SKM-1 (cell line): ENCODE measurements at regions not wholly inside any gene's neighbourhood (a gene's known extent, or its start where the extent isn't known, plus 50 kb on each side); places are given as distances from the start of the nearest gene placed in this dataset.
"Not testable (repeated sequence)": the region's sequence is repeated elsewhere in the genome, so short reads cannot be mapped to it uniquely, and the experiment has no call there.

Source experiments
- DNase-seq: peaks from one replicate; lab custom pipeline; 2025; ENCODE audit not compliant: unreplicated experiment; lab: John Stamatoyannopoulos, UW

DNA sequence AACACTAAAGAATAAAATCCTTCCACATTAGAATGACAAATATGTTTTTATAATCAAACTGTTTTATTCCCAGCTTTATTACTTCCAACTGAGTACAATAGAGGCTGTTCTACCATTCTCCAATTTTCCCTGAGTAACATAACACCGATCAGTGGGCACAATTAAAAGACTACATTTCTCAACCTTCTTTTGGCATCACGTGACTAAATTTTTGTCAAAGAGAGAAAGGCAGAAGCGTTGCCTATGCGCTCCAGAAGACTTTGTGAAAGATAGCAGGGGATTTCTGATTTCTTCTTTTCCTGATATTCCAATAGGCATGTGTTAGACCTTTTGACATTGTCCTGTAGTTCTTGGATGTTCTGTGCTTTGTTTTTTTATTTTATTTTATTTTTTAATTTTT lies 1705.6 kb upstream of the PCDH7 start:
- DNase-seq: no peak

- no peak for DNase-seq
These were observed 1686.5 kb upstream of the PCDH7 start for GRCh38 chr4:29033703-29034102.

DNA sequence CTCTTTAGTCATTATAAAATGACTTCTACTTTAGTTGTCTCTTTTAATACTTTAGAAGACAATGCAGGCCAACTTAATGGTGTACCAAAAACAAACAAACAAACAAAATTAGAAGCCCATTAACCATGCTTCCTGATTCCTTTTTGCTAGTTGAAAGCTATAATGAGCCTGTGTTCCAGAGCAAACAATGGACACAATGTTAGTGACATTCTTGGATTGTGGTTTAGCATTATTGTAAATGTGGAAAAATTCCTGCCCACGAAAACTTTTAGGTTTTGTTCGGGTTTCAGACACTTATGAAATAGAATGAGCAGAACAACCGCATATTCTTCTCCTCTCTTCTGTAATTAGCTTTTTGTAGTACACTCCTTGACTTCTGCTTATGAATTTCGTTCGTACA lies 1682.7 kb upstream of the PCDH7 start:
- no peak for DNase-seq

DNA sequence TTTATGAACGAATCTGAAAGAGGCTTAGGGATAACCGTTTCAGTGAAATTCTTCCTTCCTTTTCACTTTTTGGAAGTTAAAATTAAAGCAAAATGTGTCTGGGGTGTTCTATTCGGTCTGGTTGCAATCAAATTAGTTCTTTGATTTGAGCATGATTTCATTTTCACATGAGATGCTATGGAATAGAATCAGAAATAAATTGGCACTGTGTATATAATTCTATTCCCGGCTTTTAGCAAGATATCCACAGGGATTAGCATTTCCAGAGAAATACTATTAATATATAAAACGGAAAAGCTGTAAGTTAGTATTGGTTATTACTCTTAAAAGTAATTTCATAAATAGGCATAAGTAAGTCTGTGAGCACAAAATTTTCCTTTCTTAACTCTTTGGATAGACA lies 1676.8 kb upstream of the PCDH7 start:
- DNase-seq: no peak

DNA sequence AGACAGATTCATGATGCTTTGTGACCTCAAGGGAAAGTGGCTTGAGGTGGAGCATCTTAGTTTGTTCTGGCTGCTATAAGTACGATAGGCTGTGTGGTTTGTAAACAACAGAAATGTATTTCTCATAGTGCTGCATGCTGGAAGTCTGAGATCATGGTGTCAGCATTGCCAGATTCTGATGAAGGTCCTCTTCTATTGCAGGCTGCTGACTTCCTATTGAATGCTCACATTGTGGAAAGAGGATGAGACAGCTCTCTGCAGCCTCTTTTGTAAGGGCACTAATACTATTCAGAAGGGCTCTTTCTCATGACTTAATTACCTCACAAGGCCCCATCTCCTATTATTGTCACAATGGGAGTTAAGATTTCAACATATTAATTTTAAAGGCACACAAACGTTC lies 1674.0 kb upstream of the PCDH7 start:
- no peak for DNase-seq

DNA sequence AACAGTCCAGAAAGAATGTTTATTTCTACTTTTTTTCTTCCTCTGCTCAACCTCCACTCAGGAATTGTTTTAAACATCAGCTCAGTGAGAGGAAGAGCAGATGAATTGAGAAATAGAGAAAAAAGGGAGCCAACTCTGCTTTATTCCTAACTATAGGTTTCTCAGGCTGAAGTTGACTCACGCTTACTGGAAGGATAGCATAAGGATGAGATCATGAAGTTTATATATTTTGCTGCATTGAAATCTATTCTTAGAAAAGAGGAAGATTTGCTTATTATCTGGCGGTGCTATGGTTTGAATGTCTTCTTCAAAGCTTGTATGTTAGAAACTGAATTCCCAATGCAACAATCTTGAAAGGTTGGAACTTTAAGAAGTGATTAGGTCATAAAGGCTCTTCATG lies 1673.4 kb upstream of the PCDH7 start:
- no peak for DNase-seq

GRCh38 chr4:29047341-29048041 lies 1672.7 kb upstream of the PCDH7 start:
- no peak for DNase-seq

GRCh38 chr4:29051381-29051965 lies 1668.7 kb upstream of the PCDH7 start:
- no peak for DNase-seq

DNA sequence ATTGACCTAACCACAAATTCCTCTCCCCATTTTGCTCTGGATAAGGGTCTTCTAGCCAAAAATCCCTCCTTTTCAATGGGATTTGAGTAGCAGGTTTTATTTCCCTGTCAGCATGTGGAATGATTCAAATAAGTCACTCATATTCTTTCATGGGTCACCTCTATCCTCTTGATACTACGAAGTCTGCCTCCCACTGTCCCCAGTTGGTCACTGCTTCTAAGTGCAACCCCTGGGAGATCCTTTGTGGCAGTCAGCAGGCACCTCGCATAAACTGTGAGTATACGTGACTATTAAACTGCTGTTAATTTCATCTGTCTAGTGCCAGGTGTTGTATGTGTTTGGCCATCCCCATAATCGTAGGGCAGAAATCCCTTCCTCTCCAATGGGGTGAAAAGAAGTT lies 1667.9 kb upstream of the PCDH7 start:
- no peak for DNase-seq

DNA sequence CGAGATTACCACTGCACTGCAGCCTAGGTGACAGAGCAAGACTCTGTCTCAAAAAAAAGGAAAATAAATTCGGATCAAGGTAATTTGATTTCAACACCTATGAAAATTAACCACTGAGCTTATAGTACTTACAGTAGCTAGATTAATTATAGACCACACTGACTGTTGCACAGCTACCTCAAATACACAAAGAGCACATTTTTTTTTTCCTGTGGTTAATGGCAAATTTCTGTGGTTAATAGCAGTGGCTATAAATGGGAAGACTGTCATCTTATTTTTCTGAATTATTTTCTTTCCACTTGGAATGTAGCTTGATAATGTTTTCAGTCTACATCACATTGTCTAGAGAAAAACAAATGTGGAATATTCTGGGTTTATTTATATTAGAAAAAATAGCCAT lies 1661.6 kb upstream of the PCDH7 start:
- no peak for DNase-seq

GRCh38 chr4:29066861-29067260 lies 1653.3 kb upstream of the PCDH7 start:
- no peak for DNase-seq

DNA sequence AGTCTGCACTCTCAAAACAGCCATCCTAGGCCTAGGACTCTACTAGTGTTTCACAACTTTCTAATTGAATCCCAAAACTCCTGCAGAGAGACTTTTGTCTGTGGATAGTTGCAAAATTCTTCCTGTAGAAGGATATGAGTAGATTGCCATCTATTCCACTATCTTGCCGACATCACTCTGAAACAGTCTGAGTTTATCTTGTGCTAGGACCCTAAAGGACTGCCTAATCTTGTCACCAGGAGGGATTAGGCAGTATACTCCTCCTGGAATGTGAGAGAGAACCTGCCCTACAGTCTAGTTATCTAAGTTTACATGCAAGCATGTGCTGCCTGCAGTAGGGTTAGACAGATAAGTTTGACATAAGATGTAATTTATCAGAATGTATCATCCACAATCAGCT lies 1646.6 kb upstream of the PCDH7 start:
- DNase-seq: no peak

- no peak for DNase-seq
These were observed 1644.8 kb upstream of the PCDH7 start for GRCh38 chr4:29075366-29075765.

- DNase-seq: no peak
These were observed 1640.9 kb upstream of the PCDH7 start for GRCh38 chr4:29079260-29079659.

GRCh38 chr4:29081234-29081955 lies 1638.8 kb upstream of the PCDH7 start:
- no peak for DNase-seq

DNA sequence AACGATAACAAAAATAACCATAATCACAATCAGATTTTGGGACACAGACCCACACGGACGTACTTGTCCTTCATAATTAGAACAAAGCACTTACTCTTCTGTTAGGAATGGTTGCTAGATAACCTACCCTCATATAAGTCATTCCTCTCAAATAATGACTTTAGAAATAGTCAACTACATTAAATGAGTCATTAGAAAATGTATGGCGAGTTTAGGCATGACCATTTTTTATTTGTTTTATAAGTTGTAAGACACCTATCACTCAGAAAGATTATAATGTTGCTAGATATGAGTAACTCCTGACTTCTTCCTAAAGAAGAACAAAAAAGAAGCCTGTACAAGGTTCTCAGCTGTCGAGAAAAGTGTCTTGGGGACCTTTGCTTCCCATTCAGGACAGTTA lies 1637.5 kb upstream of the PCDH7 start:
- DNase-seq: no peak

- no peak for DNase-seq
These were observed 1634.4 kb upstream of the PCDH7 start for GRCh38 chr4:29085748-29086147.

GRCh38 chr4:29104694-29105093 lies 1615.5 kb upstream of the PCDH7 start:
- DNase-seq: no peak

- DNase-seq: no peak
These were observed 1606.2 kb upstream of the PCDH7 start for GRCh38 chr4:29113960-29114359.

DNA sequence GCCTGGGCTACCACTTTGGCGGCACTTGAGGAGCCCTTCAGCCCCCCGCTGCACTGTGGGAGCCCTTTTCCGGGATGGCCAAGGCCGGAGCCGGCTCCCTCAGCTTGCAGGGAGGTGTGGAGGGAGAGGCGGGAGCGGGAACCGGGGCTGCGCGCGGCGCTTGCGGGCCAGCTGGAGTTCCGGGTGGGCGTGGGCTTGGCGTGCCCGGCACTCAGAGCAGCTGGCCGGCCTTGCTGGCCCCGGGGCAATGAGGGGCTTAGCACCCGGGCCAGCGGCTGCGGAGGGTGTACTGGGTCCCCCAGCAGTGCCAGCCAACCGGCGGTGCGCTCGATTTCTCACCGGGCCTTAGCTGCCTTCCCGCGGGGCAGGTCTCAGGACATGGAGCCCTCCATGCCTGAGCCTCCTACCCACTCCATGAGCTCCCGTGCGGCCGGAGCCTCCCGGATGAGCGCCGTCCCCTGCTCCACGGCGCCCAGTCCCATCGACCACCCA lies 1602.9 kb upstream of the PCDH7 start:
- not testable (repeated sequence) for DNase-seq

DNA sequence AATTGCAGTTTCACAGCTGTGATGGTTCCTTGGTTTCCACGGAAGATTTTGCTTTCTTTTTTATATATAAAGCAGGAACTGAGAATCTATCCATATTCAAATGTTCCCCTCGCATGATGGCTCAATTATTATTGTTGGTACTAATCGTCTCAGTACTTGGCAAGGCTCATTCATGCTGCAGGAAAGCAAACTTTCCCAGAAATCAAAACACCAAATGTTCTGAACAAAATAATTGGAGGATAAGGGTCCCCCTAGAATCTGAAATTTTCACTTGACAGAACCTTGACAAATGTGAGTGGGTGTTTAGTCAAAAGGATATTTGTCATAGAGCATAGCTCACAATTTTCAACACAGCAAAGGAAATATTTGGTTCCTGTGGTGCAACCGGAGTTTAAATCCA lies 1598.6 kb upstream of the PCDH7 start:
- no peak for DNase-seq

- DNase-seq: no peak
These were observed 1591.4 kb upstream of the PCDH7 start for GRCh38 chr4:29128810-29129209.
